BE2C (cell line): ENCODE measurements at regions not wholly inside any gene's neighbourhood (a gene's known extent, or its start where the extent isn't known, plus 50 kb on each side); places are given as distances from the start of the nearest gene placed in this dataset.

Experiments
- DNase-seq: peaks from one replicate; pipeline ENCODE4 v3.0.0-alpha.2; 2020
- H3K27me3 ChIP-seq: fragments of 250-450 bp; sonication (Bioruptor Pico); 2 replicates; pipeline ENCODE4 v1.5.1; 2020; ENCODE audit warnings: mild to moderate bottlenecking
- H3K36me3 ChIP-seq: fragments of 250-450 bp; sonication (Bioruptor Pico); 2 replicates; pipeline ENCODE4 v1.5.1; 2020; ENCODE audit warnings: mild to moderate bottlenecking
- H3K4me1 ChIP-seq: fragments of 250-450 bp; sonication (Bioruptor Pico); 2 replicates; pipeline ENCODE4 v1.5.1; 2020
- H3K4me3 ChIP-seq: 2 replicates; pipeline ENCODE4 v1.5.1; 2011; ENCODE audit warnings: low read depth, low read length
- H3K9me3 ChIP-seq: fragments of 250-450 bp; sonication (Bioruptor Pico); 2 replicates; pipeline ENCODE4 v1.5.1; 2020
- CTCF ChIP-seq: IDR thresholded peaks from 2 replicates; pipeline ENCODE4 v1.5.1; 2012; ENCODE audit warnings: mild to moderate bottlenecking, low read depth, low read length

GRCh38 chr1:219434923-219435297 lies 178.0 kb downstream of the ZC3H11B start:
- Histone ChIP-seq H3K4me3 (no peak overlapping the region), H3K27me3 (no peaks in the 10 kb centered on the region), H3K36me3 (no peaks in the 10 kb centered on the region), H3K9me3 (no peaks in the 10 kb centered on the region), H3K4me1 (no peaks in the 10 kb centered on the region; the same call in 1 of the 2 replicates)
- TF ChIP-seq CTCF = no peak
- DNase-seq = no peak

- Histone ChIP-seq H3K4me3 (no peak overlapping the region), H3K9me3 (no peaks in the 10 kb centered on the region), H3K36me3 (no peaks in the 10 kb centered on the region), H3K27me3 (no peaks in the 10 kb centered on the region), H3K4me1 (no peaks in the 10 kb centered on the region; the same call in 1 of the 2 replicates)
- no peak for TF ChIP-seq CTCF
- no peak for DNase-seq
These were observed 178.5 kb downstream of the ZC3H11B start for GRCh38 chr1:219434285-219434922.

- DNase-seq = no peak
- H3K9me3 ChIP-seq = no peaks in the 10 kb centered on the region
These were observed 179.3 kb downstream of the ZC3H11B start for GRCh38 chr1:219433496-219434131.

GRCh38 chr1:219433001-219433400 lies 179.9 kb downstream of the ZC3H11B start:
- H3K27me3 ChIP-seq = no peaks in the 10 kb centered on the region
- no peaks in the 10 kb centered on the region for H3K36me3 ChIP-seq
- no peaks in the 10 kb centered on the region for H3K9me3 ChIP-seq
- H3K4me3 ChIP-seq = no peak overlapping the region
- no peaks in the 10 kb centered on the region; the same call in 1 of the 2 replicates for H3K4me1 ChIP-seq
- DNase-seq = no peak
- TF ChIP-seq CTCF = no peak

More at GRCh38 chr1:219433496-219434131, 179.3 kb downstream of the ZC3H11B start:
- Histone ChIP-seq H3K27me3 (no peaks in the 10 kb centered on the region), H3K4me1 (no peaks in the 10 kb centered on the region; the same call in 1 of the 2 replicates), H3K4me3 (no peak overlapping the region), H3K36me3 (no peaks in the 10 kb centered on the region)
- TF ChIP-seq CTCF = no peak

- H3K4me1 ChIP-seq = no peaks in the 10 kb centered on the region; the same call in 1 of the 2 replicates
- TF ChIP-seq CTCF = no peak
These were observed 180.7 kb downstream of the ZC3H11B start for GRCh38 chr1:219432191-219432606.

GRCh38 chr1:219430419-219430818 lies 182.5 kb downstream of the ZC3H11B start:
- no peaks in the 10 kb centered on the region for H3K27me3 ChIP-seq
- TF ChIP-seq CTCF = no peak
- no peaks in the 10 kb centered on the region; the same call in 1 of the 2 replicates for H3K4me1 ChIP-seq
- H3K36me3 ChIP-seq = no peaks in the 10 kb centered on the region
- no peaks in the 10 kb centered on the region for H3K9me3 ChIP-seq
- no peak overlapping the region for H3K4me3 ChIP-seq
- DNase-seq = no peak

More at GRCh38 chr1:219432191-219432606, 180.7 kb downstream of the ZC3H11B start:
- no peak for DNase-seq
- no peak overlapping the region for H3K4me3 ChIP-seq
- H3K36me3 ChIP-seq = no peaks in the 10 kb centered on the region
- H3K27me3 ChIP-seq = no peaks in the 10 kb centered on the region
- no peaks in the 10 kb centered on the region for H3K9me3 ChIP-seq
